ENCODE measurements at regions not wholly inside any gene's neighbourhood (a gene's known extent, or its start where the extent isn't known, plus 50 kb on each side); places are given as distances from the start of the nearest gene placed in this dataset.

DNA sequence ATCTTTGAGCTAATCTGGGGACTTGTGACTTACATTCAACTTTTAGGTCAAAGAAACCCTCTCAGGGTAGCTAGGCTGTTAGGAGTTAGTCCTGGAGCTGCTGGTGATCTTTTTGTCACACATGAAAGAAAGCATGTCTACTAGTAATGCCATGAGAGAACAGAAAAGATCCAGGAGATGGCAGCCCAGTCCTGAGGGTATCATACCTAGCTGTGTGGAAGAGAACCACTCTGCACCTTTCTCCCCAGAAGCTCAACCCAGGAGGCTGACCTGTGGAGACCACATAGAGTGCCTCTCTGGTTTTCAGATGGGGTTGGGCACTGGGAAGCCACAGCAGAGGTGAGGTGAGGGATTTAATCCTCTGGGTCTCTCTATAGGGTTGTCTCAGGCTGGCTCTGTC is 460.2 kb upstream of the UBE2E3 start:
- TF ChIP-seq, protein P1, sequence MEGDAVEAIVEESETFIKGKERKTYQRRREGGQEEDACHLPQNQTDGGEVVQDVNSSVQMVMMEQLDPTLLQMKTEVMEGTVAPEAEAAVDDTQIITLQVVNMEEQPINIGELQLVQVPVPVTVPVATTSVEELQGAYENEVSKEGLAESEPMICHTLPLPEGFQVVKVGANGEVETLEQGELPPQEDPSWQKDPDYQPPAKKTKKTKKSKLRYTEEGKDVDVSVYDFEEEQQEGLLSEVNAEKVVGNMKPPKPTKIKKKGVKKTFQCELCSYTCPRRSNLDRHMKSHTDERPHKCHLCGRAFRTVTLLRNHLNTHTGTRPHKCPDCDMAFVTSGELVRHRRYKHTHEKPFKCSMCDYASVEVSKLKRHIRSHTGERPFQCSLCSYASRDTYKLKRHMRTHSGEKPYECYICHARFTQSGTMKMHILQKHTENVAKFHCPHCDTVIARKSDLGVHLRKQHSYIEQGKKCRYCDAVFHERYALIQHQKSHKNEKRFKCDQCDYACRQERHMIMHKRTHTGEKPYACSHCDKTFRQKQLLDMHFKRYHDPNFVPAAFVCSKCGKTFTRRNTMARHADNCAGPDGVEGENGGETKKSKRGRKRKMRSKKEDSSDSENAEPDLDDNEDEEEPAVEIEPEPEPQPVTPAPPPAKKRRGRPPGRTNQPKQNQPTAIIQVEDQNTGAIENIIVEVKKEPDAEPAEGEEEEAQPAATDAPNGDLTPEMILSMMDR (IDR thresholded peaks at IDR 0.05) = no peak
- TF ChIP-seq POLR2A (IDR thresholded peaks at IDR 0.05) (no peak), POLR2AphosphoS5 (IDR thresholded peaks at IDR 0.05) (no peak)
